Activated CD8-positive, alpha-beta T cell treated with anti-CD3 and anti-CD28 coated beads for 36 hours (primary cell): ENCODE measurements at regions not wholly inside any gene's neighbourhood (a gene's known extent, or its start where the extent isn't known, plus 50 kb on each side); places are given as distances from the start of the nearest gene placed in this dataset.

Source experiments
- ATAC-seq: fragments of 200-7000 bp; cut with Tn5 transposase; one replicate; pipeline ENCODE4 v1.10.0; 2021; ENCODE audit warnings: mild to moderate bottlenecking, moderate library complexity
- CTCF ChIA-PET: fragments of 350-600 bp; sonication (Branson Sonifier 250); formaldehyde crosslinking; loops from one replicate; lab custom pipeline; 2021; ENCODE audit warnings: antibody characterized with exemption; lab: Charles Lee
- POLR2A ChIA-PET: fragments of 350-600 bp; sonication (Branson Sonifier 250); formaldehyde crosslinking; loops from one replicate; lab custom pipeline; 2021; ENCODE audit warnings: antibody characterized with exemption; lab: Charles Lee
- DNase-seq: peaks from one replicate; pipeline ENCODE4 v3.0.0-alpha.2; 2020
- H3K27ac Mint-ChIP-seq: one replicate; pipeline ENCODE4 v1.8.0; 2021; ENCODE audit warnings: mild to moderate bottlenecking, mixed read lengths
- H3K27me3 Mint-ChIP-seq: one replicate; pipeline ENCODE4 v1.8.0; 2021; ENCODE audit warnings: mixed read lengths
- H3K36me3 Mint-ChIP-seq: one replicate; pipeline ENCODE4 v1.8.0; 2021; ENCODE audit warnings: low read depth, mixed read lengths
- H3K4me1 Mint-ChIP-seq: one replicate; pipeline ENCODE4 v1.8.0; 2021; ENCODE audit warnings: low read depth, mixed read lengths
- H3K4me3 Mint-ChIP-seq: one replicate; pipeline ENCODE4 v1.8.0; 2021; ENCODE audit warnings: mild to moderate bottlenecking, moderate library complexity, mixed read lengths
- H3K9me3 Mint-ChIP-seq: one replicate; pipeline ENCODE4 v1.8.0; 2021; ENCODE audit warnings: mixed read lengths
- CTCF ChIP-seq: fragments of 200-600 bp; IDR thresholded peaks from one replicate; pipeline ENCODE4 v1.8.0; 2022; ENCODE audit warnings: antibody characterized with exemption, mild to moderate bottlenecking
- intact Hi-C: fragments of 100-400 bp; cut with micrococcal nuclease; formaldehyde crosslinking; loops from one replicate; pipeline ENCODE4 v1.10.0; 2022

GRCh38 chrX:82070948-82071347, 869.0 kb downstream of the SH3BGRL start:
- TF ChIP-seq CTCF = no peak
- ChIA-PET CTCF (no interaction called here), POLR2A (no interaction called here)
- intact Hi-C loops = no loop called here
- no peak overlapping the region for H3K4me3 Mint-ChIP-seq
- no peak for DNase-seq
- ATAC-seq = no peak
- no peaks in the 10 kb centered on the region for H3K9me3 Mint-ChIP-seq
- H3K36me3 Mint-ChIP-seq = no peaks in the 10 kb centered on the region
- H3K27ac Mint-ChIP-seq = no peak overlapping the region
- no peaks in the 10 kb centered on the region for H3K27me3 Mint-ChIP-seq
- no peaks in the 10 kb centered on the region for H3K4me1 Mint-ChIP-seq

- no peak for TF ChIP-seq CTCF
- DNase-seq = no peak
- intact Hi-C loops = no loop called here
- H3K36me3 Mint-ChIP-seq = no peaks in the 10 kb centered on the region
- POLR2A ChIA-PET = interaction anchor here (0.5 kb wide), 1 partner anchor 1378 kb away, joined by 7 read pairs; no protein-coding TSS in a partner anchor
- no peaks in the 10 kb centered on the region for H3K27me3 Mint-ChIP-seq
- CTCF ChIA-PET = no interaction called here
- no peaks in the 10 kb centered on the region for H3K9me3 Mint-ChIP-seq
- no peak overlapping the region for H3K4me3 Mint-ChIP-seq
- ATAC-seq = no peak
- no peaks in the 10 kb centered on the region for H3K4me1 Mint-ChIP-seq
- H3K27ac Mint-ChIP-seq = no peak overlapping the region
These were observed 879.1 kb downstream of the SH3BGRL start for GRCh38 chrX:82081027-82081426.

- ChIA-PET POLR2A (no interaction called here), CTCF (no interaction called here)
- no peak overlapping the region for H3K4me3 Mint-ChIP-seq
- no peak overlapping the region for H3K27ac Mint-ChIP-seq
- TF ChIP-seq CTCF = no peak
- H3K36me3 Mint-ChIP-seq = no peaks in the 10 kb centered on the region
- H3K9me3 Mint-ChIP-seq = peaks cover 3% of the 10 kb centered on the region
- intact Hi-C loops = no loop called here
- peaks cover 3% of the 10 kb centered on the region for H3K4me1 Mint-ChIP-seq
- no peak for ATAC-seq
- no peaks in the 10 kb centered on the region for H3K27me3 Mint-ChIP-seq
- no peak for DNase-seq
These were observed 885.8 kb downstream of the SH3BGRL start for GRCh38 chrX:82087699-82088098.

- no peaks in the 10 kb centered on the region for H3K27me3 Mint-ChIP-seq
- H3K36me3 Mint-ChIP-seq = no peaks in the 10 kb centered on the region
- no peak overlapping the region for H3K4me3 Mint-ChIP-seq
- DNase-seq = no peak
- intact Hi-C loops = no loop called here
- no peak overlapping the region for H3K27ac Mint-ChIP-seq
- no peak for TF ChIP-seq CTCF
- peaks cover 3% of the 10 kb centered on the region for H3K4me1 Mint-ChIP-seq
- no peaks in the 10 kb centered on the region for H3K9me3 Mint-ChIP-seq
- ChIA-PET POLR2A (no interaction called here), CTCF (no interaction called here)
- no peak for ATAC-seq
These were observed 890.4 kb downstream of the SH3BGRL start for GRCh38 chrX:82092307-82092706.

GRCh38 chrX:82125103-82125502, 923.2 kb downstream of the SH3BGRL start:
- ATAC-seq (no peak), DNase-seq (no peak)
- peaks cover 6% of the 10 kb centered on the region for H3K4me1 Mint-ChIP-seq
- H3K9me3 Mint-ChIP-seq = no peaks in the 10 kb centered on the region
- intact Hi-C loops = no loop called here
- no peak overlapping the region for H3K27ac Mint-ChIP-seq
- ChIA-PET POLR2A (no interaction called here), CTCF (no interaction called here)
- no peaks in the 10 kb centered on the region for H3K27me3 Mint-ChIP-seq
- no peak for TF ChIP-seq CTCF
- no peaks in the 10 kb centered on the region for H3K36me3 Mint-ChIP-seq
- no peak overlapping the region for H3K4me3 Mint-ChIP-seq
